A549 (cell line): ENCODE measurements at regions not wholly inside any gene's neighbourhood (a gene's known extent, or its start where the extent isn't known, plus 50 kb on each side); places are given as distances from the start of the nearest gene placed in this dataset.

Experiments used
- EP300 ChIP-seq, 2 experiments: fragments of >200 bp; sonication (Bioruptor Twin); formaldehyde crosslinking; IDR thresholded peaks; 2 replicates in 1 of 2; 3 replicates in 1 of 2; pipeline ENCODE4 v1.6.1; 2016 to 2017
- RARB ChIP-seq: fragments of 250-450 bp; sonication (Bioruptor Pico); IDR thresholded peaks from 2 replicates; pipeline ENCODE4 v1.8.0; 2021; ENCODE audit warnings: mild to moderate bottlenecking, moderate library complexity
- TF ChIP-seq, protein P1 (sequence below): fragments of >200 bp; sonication (Bioruptor Twin); formaldehyde crosslinking; IDR thresholded peaks from 3 replicates; pipeline ENCODE4 v1.5.1; 2016
- TF ChIP-seq, protein P2 (sequence below): fragments of 250-450 bp; sonication (Bioruptor Pico); IDR thresholded peaks from 2 replicates; pipeline ENCODE4 v1.5.0; 2021; ENCODE audit warnings: mild to moderate bottlenecking, moderate library complexity, borderline replicate concordance

DNA sequence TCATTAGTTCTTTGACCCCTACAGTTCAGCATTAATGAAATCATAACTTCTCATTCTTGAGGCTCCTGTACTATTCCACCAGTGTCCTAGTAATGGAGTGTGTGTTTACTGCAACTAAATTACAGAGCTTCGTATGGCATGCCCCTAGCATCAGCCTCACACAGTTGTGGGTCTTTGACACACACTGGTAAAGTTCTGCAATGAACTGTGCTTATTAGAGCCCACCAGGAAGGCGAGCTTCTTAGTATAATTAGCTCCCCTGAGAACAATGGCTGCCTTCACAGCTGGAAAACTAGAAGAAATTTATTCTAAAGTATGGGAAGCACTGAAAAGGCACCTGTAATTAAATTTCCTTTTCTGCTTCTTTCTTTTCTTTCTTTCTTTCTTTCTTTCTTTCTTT lies 251.1 kb upstream of the RGS18 start:
- TF ChIP-seq EP300 (IDR thresholded peaks at IDR 0.05) (no peak), RARB (CRISPR knock-in tag) (no peak)
- TF ChIP-seq, protein P1, sequence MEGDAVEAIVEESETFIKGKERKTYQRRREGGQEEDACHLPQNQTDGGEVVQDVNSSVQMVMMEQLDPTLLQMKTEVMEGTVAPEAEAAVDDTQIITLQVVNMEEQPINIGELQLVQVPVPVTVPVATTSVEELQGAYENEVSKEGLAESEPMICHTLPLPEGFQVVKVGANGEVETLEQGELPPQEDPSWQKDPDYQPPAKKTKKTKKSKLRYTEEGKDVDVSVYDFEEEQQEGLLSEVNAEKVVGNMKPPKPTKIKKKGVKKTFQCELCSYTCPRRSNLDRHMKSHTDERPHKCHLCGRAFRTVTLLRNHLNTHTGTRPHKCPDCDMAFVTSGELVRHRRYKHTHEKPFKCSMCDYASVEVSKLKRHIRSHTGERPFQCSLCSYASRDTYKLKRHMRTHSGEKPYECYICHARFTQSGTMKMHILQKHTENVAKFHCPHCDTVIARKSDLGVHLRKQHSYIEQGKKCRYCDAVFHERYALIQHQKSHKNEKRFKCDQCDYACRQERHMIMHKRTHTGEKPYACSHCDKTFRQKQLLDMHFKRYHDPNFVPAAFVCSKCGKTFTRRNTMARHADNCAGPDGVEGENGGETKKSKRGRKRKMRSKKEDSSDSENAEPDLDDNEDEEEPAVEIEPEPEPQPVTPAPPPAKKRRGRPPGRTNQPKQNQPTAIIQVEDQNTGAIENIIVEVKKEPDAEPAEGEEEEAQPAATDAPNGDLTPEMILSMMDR: no peak
- TF ChIP-seq, protein P2, sequence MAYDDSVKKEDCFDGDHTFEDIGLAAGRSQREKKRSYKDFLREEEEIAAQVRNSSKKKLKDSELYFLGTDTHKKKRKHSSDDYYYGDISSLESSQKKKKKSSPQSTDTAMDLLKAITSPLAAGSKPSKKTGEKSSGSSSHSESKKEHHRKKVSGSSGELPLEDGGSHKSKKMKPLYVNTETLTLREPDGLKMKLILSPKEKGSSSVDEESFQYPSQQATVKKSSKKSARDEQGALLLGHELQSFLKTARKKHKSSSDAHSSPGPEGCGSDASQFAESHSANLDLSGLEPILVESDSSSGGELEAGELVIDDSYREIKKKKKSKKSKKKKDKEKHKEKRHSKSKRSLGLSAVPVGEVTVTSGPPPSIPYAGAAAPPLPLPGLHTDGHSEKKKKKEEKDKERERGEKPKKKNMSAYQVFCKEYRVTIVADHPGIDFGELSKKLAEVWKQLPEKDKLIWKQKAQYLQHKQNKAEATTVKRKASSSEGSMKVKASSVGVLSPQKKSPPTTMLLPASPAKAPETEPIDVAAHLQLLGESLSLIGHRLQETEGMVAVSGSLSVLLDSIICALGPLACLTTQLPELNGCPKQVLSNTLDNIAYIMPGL: no peak
